GM19025 (cell line): ENCODE measurements at regions not wholly inside any gene's neighbourhood (a gene's known extent, or its start where the extent isn't known, plus 50 kb on each side); places are given as distances from the start of the nearest gene placed in this dataset.
A peak's percentile ranks its signal among the peaks of the same experiment; 100 is the strongest.

Experiments
- ATAC-seq: cut with Tn5 transposase; IDR thresholded peaks from one replicate; pipeline ENCODE4 v1.9.1; 2021; ENCODE audit warnings: mild to moderate bottlenecking, low read depth, moderate library complexity; ENCODE audit not compliant: unreplicated experiment

DNA sequence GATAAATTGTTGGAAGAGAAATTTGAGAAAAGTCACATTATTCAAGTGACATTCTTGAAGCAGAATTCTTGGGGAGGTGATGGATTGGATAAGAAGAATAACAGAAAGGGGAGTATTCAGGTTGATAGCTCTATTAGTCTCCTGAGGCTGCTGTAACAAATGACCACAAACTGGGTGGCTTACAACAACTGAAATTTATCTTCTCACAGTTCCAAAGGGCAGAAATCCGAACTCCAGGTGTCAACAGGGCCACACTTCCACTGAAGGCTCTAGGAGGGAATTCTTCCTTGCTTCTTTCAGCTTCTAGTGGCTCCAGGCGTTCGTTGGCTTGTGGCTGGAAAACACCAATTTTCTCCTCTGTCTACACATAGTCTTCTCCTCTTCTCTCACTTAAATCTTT lies 99.8 kb downstream of the TES start:
- no peak for ATAC-seq

DNA sequence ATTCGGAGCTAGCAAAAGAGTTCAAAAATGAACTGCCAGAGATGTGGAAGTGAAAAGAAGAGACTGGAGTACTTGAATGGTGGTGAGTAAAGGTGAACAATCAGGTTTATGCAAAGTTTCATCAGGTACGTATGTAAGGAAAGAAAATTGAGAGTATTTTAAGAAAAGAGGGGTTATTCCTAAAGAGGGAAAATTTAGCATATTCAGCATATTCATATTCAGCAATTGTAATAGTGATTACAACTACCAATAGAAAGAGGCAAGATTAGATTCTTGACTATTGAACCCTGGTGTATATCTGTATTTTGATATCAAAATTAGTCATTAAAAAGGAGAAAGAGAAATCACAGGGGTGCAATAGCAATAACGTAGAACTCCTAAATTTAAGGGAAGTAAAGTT lies 100.9 kb downstream of the TES start:
- no peak for ATAC-seq

DNA sequence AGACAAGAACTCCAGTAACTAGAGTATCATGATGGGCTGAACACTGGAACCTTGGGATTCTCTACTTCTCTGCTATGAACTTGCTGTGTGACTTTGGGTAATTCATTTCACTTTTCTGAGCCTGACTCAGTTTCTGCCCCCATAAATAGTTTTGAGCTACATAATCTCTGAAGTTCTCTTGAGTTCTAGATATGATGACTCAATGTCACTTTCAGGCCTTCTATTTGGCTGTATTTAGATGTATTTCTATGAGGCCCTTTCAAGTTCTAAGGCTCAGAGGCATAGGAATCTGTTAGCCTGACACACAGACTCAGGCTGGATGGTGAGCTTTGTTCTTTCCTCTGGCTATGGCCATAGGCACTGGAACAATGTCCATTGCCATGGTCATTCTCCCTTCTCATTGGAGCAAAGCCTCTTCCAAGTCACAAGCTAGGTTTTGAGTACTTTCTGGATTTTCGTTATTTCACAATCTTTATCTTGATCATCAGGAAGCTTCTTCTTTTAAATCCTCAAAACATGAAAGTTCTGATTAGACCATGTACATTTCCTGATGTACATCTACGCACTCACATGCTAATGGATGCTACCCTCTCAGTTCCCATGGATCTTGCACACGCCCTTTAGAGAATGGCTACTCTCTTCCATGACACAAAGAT lies 101.6 kb downstream of the TES start:
- ATAC-seq, result no peak

DNA sequence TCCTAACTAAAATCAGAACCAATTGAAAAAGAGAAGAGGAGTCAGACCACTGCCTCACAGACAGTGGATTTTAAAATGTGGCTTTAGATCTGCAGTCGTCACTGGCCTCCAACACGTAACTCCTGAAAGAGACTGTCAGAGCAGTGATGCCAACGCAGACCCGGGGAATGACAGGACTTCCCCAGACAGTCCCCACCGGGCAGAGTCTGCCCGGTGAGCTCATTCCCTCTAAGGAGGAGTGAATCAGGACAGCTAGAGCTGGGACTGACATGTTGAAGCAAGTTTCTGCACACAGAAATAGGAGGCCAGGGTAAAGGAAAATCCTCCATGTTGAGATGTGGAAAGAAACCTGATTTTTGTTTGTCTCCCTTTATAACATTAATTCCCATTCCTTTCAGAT lies 105.0 kb downstream of the TES start:
- ATAC-seq, result no peak

DNA sequence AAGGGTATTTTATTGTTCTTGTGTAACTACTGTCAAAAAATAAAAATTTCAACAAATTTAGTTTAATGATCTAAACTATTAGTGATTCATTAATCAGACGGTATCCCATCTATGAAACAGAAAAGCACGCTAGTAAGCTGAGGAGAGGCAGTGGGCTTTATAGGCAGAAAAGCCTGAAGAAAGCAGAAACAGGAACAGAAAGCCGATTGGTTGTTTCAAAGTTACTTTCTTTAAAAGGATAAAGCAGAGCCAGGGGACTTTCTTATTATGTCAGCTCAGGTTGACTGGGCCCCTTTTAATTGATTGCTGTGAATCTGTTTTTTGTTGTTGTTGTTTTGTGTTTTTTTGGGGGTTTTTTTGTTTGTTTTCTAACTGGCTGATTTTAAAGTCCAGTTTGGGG lies 105.5 kb downstream of the TES start:
- peak; percentile 28 for ATAC-seq

DNA sequence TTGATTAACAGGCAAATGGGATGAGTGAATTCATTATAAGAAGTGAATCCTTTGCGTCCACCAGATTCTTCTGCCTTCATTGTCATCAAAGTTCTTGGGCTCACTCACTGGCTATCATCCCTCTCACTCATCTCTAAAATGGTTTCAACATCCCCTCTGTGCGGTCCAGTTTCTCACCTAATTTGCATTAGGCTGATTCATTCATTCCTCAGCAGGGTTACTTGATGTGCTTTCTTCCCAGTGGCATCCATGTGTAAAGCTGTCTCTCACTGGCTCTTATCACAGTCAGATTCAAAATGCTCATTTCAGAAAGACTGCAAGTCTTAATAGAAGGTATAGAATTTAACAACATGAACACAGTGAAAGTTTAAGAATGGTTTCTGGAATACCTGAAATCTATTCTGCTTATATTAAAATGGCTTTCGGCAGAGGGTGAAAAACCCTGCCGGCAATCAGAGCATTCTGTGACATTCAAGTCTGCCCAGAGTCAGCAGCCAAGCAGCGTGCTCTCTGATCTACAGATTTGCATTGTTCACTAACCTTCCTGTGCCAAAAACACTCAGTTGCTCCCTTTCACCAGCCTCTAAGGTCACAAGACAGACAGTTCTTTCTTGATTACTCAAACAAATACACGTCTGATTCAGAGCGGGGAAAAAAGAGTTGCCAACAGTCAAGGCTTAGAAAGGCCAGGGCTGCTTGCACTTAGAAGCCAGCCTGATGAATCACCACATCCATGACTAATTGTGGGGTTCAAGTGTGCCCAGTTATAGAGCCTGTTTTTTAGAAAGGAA lies 106.7 kb downstream of the TES start:
- ATAC-seq, result peak; percentile 80

DNA sequence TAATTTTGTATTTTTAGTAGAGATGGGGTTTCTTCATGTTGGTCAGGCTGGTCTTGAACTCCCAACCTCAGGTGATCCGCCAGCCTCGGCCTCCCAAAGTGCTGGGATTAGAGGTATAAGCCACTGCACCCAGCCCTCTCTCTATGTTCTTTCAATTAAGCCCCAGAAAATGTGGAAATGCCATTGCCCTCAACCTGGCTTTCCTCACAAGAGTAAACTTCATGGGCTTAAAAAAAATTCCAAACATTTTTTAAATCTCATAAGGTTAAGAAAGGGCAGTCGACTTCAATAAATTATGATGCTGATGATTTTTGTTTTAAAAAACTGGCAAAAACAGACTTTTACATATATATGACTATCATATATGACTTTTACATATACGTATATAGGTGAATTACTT lies 107.6 kb downstream of the TES start:
- no peak for ATAC-seq

DNA sequence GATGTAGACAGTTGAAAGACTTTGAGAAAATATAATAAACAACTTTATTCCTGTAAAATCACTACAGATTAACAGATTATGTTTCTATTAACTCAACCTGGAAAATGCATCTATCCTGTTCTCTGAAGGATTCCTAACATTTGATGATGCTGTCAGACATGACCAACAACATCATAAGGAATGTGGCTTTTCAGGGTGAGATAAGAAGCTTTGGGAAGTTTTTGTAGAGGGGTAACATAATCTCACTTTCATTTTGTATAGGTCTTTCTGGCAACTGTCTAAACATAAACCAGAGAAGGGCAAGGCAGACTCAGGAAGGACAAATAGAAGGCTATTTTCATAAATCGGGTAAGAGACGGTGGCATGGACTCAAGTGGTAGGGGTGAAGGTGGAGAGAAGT lies 112.2 kb downstream of the TES start:
- no peak for ATAC-seq

DNA sequence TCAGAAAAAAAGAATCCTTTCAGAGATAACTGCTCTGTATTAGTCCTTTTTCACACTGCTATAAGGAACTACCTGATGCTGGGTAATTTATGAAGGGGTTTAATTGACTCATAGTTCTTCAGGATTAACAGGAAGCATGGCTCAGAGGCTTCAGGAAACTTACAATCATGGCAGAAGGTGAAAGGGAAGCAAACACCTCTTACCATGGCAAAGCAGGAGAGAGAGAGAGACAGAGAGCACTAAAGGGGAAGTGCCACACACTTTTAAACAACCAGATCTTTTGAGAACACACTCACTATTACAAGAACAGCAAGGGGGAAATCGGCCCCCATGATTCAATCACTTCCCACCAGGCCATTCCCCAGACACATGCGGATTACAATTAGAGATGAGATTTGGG lies 114.2 kb downstream of the TES start:
- ATAC-seq, result no peak

DNA sequence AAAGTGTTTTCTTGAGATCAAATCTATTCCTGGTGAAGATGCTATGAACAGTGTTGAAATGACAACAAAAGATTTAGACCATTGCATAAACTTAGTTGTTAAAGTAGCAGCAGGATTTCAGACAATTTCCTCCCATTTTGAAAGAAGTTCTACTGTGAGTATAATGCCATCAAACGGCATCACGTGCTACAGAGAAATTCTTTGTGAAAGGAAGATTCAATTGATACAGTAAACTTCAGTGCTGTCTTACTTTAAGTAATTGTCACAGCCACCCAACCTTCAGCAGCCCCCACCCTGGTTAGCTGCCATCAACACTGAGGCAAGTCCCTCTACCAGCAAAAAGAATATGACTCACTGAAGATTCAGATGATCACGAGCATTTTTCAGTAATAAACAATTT lies 115.2 kb downstream of the TES start:
- no peak for ATAC-seq

DNA sequence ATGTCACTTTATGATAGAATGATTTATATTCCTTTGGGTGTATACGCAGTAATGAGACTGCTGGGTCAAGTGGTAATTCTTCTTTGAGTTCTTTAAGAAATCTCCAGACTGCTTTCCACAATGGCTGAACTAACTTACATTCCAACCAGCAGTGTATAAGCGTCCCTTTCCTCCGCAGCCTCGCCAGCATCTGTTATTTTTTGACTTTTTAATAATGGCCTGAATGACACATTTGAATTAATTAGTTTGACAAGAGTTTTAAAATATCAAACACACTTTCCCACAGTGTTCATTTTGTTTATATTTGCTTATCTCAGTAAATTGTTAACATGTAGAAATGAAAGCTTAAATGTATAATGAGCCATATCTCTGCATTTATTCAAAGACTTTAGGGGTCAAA lies 116.8 kb downstream of the TES start:
- no peak for ATAC-seq

DNA sequence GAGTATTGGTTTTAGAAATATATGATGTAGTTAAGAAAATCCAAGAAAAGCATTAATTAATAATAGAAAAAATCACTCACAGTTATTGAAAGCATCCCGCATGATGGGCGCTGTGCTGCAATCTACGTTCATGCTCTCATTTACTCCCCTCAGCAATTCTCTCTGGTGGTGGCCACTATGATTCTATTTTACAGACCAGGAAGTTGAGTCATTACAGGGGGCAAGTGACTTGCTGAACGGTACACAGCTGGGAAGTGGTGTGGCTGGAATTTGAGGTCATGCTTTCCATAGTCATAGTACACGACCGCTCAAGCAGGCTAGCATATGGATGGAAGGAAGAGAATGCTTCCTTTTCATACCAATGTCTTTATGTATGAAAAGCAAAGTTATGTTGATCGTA lies 117.4 kb downstream of the TES start:
- ATAC-seq, result no peak

DNA sequence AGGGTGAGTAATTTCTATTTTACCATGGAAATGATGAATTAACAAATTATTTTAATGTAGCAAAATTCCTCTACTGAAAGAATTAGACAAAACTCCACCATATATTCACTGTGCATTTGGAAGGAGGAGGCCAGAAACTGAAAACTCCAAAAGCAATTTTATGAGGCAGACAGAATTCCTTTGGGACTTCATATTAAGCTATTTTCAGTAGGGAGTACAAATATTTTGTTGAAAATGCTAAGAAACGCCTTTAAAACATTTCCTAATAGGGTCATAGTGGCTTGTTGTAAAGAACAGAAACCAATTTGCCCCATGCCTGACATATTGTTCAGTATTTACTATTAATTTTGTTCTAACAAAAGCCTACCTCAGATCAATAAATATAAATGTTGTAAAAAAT lies 117.8 kb downstream of the TES start:
- no peak for ATAC-seq

DNA sequence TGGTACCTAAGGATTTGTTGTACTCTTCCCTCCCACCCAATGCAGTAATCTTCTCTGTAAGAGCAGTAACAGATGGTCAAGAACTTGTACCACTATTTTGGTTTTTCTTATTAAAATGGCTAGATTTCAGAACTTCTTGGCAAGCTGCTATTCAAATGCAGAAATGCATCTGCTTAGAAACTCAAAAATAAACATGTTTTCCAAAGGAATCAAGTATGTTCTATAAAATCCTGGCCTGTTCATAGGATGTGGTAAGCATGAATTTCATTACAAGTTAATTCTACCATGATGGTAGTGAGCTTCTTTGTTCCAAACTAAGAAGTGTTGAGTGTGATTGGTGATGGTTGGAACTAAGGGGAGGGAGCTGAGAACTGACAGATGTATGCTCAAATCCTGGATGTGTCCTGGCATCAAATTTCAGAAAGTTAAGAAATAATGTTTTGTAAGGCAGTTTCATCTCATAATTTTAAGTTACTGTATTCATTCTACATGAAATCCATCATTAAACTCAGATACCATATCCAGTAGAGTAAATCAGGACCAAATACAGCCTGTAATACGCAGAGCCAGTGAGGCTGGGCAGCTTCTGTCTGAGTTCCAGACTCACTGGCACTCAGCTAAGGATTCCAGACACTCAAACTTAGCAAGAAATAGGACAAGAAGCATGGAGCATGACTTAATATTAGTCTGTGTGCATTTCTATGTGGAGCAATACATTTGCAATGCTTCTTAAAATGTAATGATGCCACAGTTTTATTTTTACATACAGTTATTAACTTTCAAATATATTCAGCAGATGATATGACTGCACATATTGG lies 119.6 kb downstream of the TES start:
- no peak for ATAC-seq

DNA sequence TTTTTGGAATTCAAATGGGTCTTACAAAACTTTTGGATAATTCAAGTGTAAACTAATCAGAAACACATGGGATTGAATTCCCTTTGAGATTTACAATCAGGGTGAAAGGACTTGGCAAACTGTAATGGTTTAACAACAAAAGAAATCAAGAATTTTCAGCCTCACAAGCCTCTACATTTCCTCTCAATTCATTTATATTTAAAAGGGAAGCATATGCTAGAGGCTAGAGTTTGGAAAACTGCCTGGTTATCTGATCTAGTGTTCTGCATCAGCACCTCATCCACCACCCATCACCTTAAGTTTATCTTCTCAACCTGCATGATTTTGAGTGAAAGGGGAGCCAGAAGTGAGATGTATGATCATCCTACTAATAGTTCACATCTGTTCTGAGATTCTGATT lies 120.7 kb downstream of the TES start:
- no peak for ATAC-seq

DNA sequence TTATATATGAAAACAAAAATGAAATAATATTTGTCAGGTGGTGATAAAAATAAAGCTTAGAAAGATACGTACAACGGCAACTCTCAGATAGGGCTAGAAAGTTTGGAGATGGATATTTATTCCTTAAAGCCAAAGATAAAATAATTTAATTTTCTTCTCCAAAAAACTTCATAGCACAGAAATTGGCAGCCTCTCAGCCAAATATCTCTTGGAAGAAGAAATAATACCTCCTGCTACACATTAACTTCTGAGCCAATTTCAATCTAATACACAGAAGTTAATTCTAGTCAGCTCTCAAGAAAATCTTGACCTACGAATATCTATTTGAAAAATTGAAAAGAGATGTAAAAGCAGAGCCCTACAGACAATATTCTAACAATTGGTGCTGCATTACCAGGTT lies 122.4 kb downstream of the TES start:
- no peak for ATAC-seq

DNA sequence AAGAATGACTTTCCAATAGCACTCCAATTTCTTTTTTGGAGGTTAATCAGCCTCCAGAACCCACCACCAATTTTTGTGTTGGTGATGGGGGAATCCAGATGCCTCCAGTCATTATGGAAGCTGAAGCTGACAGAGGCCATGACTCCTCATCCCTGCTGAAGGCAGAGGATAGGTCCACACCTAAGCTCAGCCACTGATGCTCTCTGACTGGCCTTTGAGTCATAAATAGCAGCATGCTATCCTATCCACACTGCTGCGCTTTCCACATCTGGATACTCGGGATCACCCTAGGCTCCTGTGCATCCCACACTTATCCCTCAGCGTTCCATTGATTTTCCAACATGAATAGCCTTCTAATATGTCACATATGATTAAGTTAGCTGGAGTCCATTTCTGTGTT lies 124.2 kb downstream of the TES start:
- ATAC-seq, result no peak

DNA sequence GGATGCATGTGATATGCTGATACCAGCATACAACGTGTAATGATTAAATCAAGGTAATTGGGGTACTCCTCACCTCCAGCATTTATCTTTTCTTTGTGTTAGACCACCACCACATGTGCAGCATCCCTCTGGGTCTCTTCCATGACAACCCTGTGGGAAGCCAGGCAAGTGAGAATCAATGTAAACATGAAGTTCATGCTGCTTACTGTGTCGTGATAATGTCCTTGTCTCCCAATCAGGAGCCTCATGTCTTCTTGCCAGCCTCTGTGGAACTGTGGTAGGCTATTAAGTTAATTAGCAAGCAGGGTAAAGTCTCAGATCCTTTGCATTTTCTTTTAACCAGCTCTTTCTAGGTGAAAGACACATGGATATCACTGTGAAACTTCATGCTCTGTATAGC lies 126.7 kb downstream of the TES start:
- no peak for ATAC-seq

DNA sequence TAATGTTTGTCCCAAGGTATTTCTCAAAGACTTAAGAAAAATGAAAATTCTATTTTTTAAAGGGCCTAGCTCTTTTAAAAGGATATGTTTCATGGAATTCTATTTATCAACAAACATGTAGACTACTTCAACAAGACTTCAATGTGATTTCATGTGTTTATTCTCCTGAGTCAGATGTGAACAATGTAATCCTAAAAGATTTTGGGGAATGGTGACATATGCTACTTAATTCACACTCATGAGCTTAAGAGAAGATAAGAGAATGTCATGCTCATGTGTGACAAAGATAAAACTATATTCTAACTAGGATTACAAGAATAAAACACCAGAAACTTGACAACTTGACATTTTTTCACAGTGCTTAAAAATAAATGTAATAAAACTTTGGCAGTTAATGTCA lies 127.5 kb downstream of the TES start:
- no peak for ATAC-seq

DNA sequence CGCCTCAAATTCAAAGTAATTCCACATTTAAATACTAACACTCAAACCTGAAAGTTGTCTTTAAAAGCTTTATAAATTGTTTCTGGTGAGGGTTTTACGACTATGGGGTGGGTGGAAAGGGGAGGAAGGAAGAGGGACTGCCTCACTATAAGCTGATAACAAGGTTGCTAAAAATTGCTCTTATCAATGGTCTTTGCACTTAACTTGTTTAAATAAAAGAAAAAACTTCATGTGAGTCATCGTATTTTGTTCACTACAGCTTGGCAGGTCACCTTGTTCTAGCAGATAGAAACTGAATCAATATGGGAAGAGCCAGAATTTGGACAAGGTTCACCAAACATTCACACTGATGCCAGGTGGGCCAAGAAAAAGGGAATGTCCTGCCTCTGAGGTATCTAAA lies 129.2 kb downstream of the TES start:
- ATAC-seq, result no peak

DNA sequence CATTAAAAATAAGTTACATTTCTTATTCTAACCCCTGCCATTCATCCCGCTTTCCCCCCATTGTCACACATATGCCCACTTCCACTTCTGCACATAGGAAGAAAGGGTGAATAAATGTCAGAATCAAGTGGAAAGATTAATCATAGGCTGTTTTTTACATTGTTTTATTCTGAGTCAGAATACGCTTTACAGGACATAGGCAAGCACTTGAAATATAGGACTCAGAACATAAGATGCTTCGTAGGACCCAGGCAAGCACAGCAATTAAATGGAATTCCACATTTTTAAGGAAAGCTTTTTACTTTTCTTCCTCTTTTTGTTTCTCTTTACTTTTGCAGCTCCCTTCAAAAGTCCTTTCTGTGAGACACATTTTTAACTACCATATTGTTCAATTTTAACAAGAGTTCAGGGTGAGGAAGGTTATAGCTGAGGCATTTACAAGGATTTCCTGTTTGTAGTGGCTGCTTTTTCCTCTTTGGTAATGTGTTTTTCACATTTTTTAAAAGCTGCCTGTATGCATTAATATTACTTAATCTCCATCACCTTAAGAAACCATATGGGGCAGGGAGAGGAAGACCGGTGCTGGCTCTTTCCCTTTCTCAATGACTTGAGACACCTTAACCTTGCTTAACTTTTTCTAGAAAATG lies 130.0 kb downstream of the TES start:
- no peak for ATAC-seq
